H9 (cell line): ENCODE measurements at regions not wholly inside any gene's neighbourhood (a gene's known extent, or its start where the extent isn't known, plus 50 kb on each side); places are given as distances from the start of the nearest gene placed in this dataset.

Experiments used
- DNase-seq: peaks from one replicate; pipeline ENCODE4 v3.0.0-alpha.2; 2017
- H2AFZ ChIP-seq: one replicate; pipeline ENCODE4 v1.6.1; 2013; ENCODE audit warnings: mild to moderate bottlenecking, low read length, control low read depth, moderate library complexity
- H2AK5ac ChIP-seq: 2 replicates; pipeline ENCODE4 v1.6.1; 2013; ENCODE audit warnings: low read length, control low read depth, mixed read lengths; ENCODE audit not compliant: insufficient read length
- H2BK120ac ChIP-seq: one replicate; pipeline ENCODE4 v1.6.1; 2013; ENCODE audit warnings: low read depth, mild to moderate bottlenecking, low read length, control low read depth, inconsistent platforms; ENCODE audit not compliant: poor library complexity, severe bottlenecking
- H2BK12ac ChIP-seq: 2 replicates; pipeline ENCODE4 v1.6.1; 2013; ENCODE audit warnings: low read length, control low read depth, mixed read lengths, low read depth; ENCODE audit not compliant: insufficient read length
- H2BK15ac ChIP-seq: 2 replicates; pipeline ENCODE4 v1.6.1; 2013; ENCODE audit warnings: low read depth, low read length, control low read depth
- H2BK20ac ChIP-seq: one replicate; pipeline ENCODE4 v1.6.1; 2013; ENCODE audit warnings: low read depth, mild to moderate bottlenecking, low read length, control low read depth, inconsistent platforms; ENCODE audit not compliant: poor library complexity, severe bottlenecking
- H2BK5ac ChIP-seq: 2 replicates; pipeline ENCODE4 v1.6.1; 2013; ENCODE audit warnings: low read length, control low read depth, mixed read lengths; ENCODE audit not compliant: insufficient read length
- H3K14ac ChIP-seq: 2 replicates; pipeline ENCODE4 v1.6.1; 2013; ENCODE audit warnings: low read length, control low read depth; ENCODE audit not compliant: insufficient read depth
- H3K18ac ChIP-seq: 2 replicates; pipeline ENCODE4 v1.6.1; 2013; ENCODE audit warnings: low read depth, mild to moderate bottlenecking, mixed read lengths, low read length, control low read depth; ENCODE audit not compliant: insufficient read length
- H3K23ac ChIP-seq: 2 replicates; pipeline ENCODE4 v1.6.1; 2013; ENCODE audit warnings: low read length, control low read depth, mixed read lengths, low read depth; ENCODE audit not compliant: insufficient read length
- H3K23me2 ChIP-seq: 2 replicates; pipeline ENCODE4 v1.6.1; 2013; ENCODE audit warnings: low read depth, mild to moderate bottlenecking, mixed read lengths, low read length, control low read depth; ENCODE audit not compliant: insufficient read length, poor library complexity, severe bottlenecking
- H3K27ac ChIP-seq: 2 replicates; pipeline ENCODE4 v1.5.1; 2013; ENCODE audit warnings: low read length, control low read depth, mixed read lengths, low read depth; ENCODE audit not compliant: insufficient read length
- H3K27me3 ChIP-seq: 2 replicates; pipeline ENCODE4 v1.6.1; 2013; ENCODE audit warnings: low read length, control low read depth, inconsistent platforms; ENCODE audit not compliant: insufficient read depth
- H3K4ac ChIP-seq: 2 replicates; pipeline ENCODE4 v1.6.1; 2013; ENCODE audit warnings: low read depth, mild to moderate bottlenecking, control low read depth, inconsistent platforms, low read length, moderate library complexity
- H3K4me1 ChIP-seq: 2 replicates; pipeline ENCODE4 v1.6.1; 2013; ENCODE audit warnings: low read length, control low read depth, inconsistent platforms; ENCODE audit not compliant: insufficient read depth
- H3K4me2 ChIP-seq: 2 replicates; pipeline ENCODE4 v1.6.1; 2013; ENCODE audit warnings: low read length, control low read depth, mixed read lengths; ENCODE audit not compliant: insufficient read length, insufficient read depth
- H3K56ac ChIP-seq: 2 replicates; pipeline ENCODE4 v1.6.1; 2013; ENCODE audit warnings: low read depth, mild to moderate bottlenecking, mixed read lengths, low read length, control low read depth; ENCODE audit not compliant: insufficient read length
- H3K79me1 ChIP-seq: 2 replicates; pipeline ENCODE4 v1.6.1; 2013; ENCODE audit warnings: low read depth, mild to moderate bottlenecking, moderate library complexity, low read length, control low read depth, inconsistent platforms; ENCODE audit not compliant: insufficient read depth, poor library complexity, severe bottlenecking
- H3K79me2 ChIP-seq: 2 replicates; pipeline ENCODE4 v1.6.1; 2013; ENCODE audit warnings: low read length, control low read depth, inconsistent platforms; ENCODE audit not compliant: insufficient read depth
- H3K9ac ChIP-seq: 2 replicates; pipeline ENCODE4 v1.6.1; 2013; ENCODE audit warnings: low read length, control low read depth, mixed read lengths; ENCODE audit not compliant: insufficient read length; ENCODE audit errors: extremely low read depth
- H3K9me3 ChIP-seq: one replicate; pipeline ENCODE4 v1.6.1; 2013; ENCODE audit warnings: low read depth, low read length, inconsistent platforms; ENCODE audit not compliant: control insufficient read depth
- H3T11ph ChIP-seq: one replicate; pipeline ENCODE4 v1.6.1; 2013; ENCODE audit warnings: mild to moderate bottlenecking, low read length, control low read depth, inconsistent platforms
- H4K20me1 ChIP-seq: one replicate; pipeline ENCODE4 v1.6.1; 2013; ENCODE audit not compliant: control insufficient read depth, insufficient read length, insufficient read depth
- H4K5ac ChIP-seq: 2 replicates; pipeline ENCODE4 v1.6.1; 2013; ENCODE audit warnings: low read depth, mild to moderate bottlenecking, mixed read lengths, low read length, control low read depth; ENCODE audit not compliant: insufficient read length
- H4K8ac ChIP-seq: replicated peaks from 2 replicates; pipeline ENCODE4 v1.6.1; 2013; ENCODE audit warnings: low read length, control low read depth, mixed read lengths, low read depth; ENCODE audit not compliant: insufficient read length
- H4K91ac ChIP-seq: 2 replicates; pipeline ENCODE4 v1.6.1; 2013; ENCODE audit warnings: low read depth, mild to moderate bottlenecking, moderate library complexity, mixed read lengths, low read length, control low read depth; ENCODE audit not compliant: insufficient read length
- H3K27ac Mint-ChIP-seq, 3 experiments: 2 replicates in 2 of 3; 3 replicates in 1 of 3; pipeline ENCODE4 v1.8.0; 2020 to 2021; ENCODE audit warnings: mixed read lengths in 3 of 3, mild to moderate bottlenecking in 1 of 3, moderate library complexity in 1 of 3
- H3K27me3 Mint-ChIP-seq: 2 replicates; pipeline ENCODE4 v1.8.0; 2021; ENCODE audit warnings: low read depth, mild to moderate bottlenecking, moderate library complexity, mixed read lengths
- H3K36me3 Mint-ChIP-seq, 3 experiments: 2 replicates in 2 of 3; 3 replicates in 1 of 3; pipeline ENCODE4 v1.8.0; 2020 to 2021; ENCODE audit warnings: low read depth in 3 of 3, mixed read lengths in 3 of 3; ENCODE audit not compliant: insufficient read depth in 1 of 3
- H3K4me1 Mint-ChIP-seq, 2 experiments: 2 replicates each; pipeline ENCODE4 v1.8.0; 2020; ENCODE audit warnings: mixed read lengths in 2 of 2
- H3K4me3 Mint-ChIP-seq, 2 experiments: 2 replicates in 1 of 2; 3 replicates in 1 of 2; pipeline ENCODE4 v1.8.0; 2020 to 2021; ENCODE audit warnings: mild to moderate bottlenecking in 2 of 2, mixed read lengths in 2 of 2, moderate library complexity in 1 of 2
- H3K9me3 Mint-ChIP-seq, 2 experiments: 2 replicates in 1 of 2; 3 replicates in 1 of 2; pipeline ENCODE4 v1.8.0; 2020; ENCODE audit warnings: mild to moderate bottlenecking in 2 of 2, mixed read lengths in 2 of 2, moderate library complexity in 1 of 2
- CTCF ChIP-seq: fragments of 200-600 bp; sonication (generic); conservative IDR thresholded peaks from 3 replicates; pipeline ENCODE4 v1.8.0; 2021; ENCODE audit warnings: antibody characterized with exemption, mild to moderate bottlenecking
- WGBS: extraction: QIAGEN DNeasy Blood & Tissue Kit; methylation state at CpG from one replicate; pipeline ENCODE4 v1.1.7; 2013; ENCODE audit warnings: missing lambda C conversion rate, low lambda C conversion rate, mixed read lengths; ENCODE audit not compliant: insufficient read length; ENCODE audit errors: extremely low coverage; 5-methylcytosine and 5-hydroxymethylcytosine counted together

- no peaks in the 10 kb centered on the region for H3K79me1 ChIP-seq
- H3K56ac ChIP-seq: no peak overlapping the region
- H2BK20ac ChIP-seq: no peak overlapping the region
- no peak overlapping the region for H3K4me3 Mint-ChIP-seq
- no peak overlapping the region for H4K8ac ChIP-seq
- H3K4ac ChIP-seq: no peak overlapping the region
- no peak overlapping the region for H3K18ac ChIP-seq
- no peaks in the 10 kb centered on the region for H4K20me1 ChIP-seq
- no peaks in the 10 kb centered on the region; the same call in 1 of the 2 replicates for H3K27me3 Mint-ChIP-seq
- no peak for DNase-seq
- H3K4me1 Mint-ChIP-seq: no peaks in the 10 kb centered on the region
- no peak overlapping the region for H3K23ac ChIP-seq
- H2AFZ ChIP-seq: no peak overlapping the region
- no peak overlapping the region for H3T11ph ChIP-seq
- H3K27me3 ChIP-seq: no peaks in the 10 kb centered on the region
- no peak overlapping the region for H3K9ac ChIP-seq
- no peaks in the 10 kb centered on the region for H3K9me3 Mint-ChIP-seq
- no peak overlapping the region for H2BK5ac ChIP-seq
- H2AK5ac ChIP-seq: no peak overlapping the region
- H2BK120ac ChIP-seq: no peak overlapping the region
- no peak overlapping the region for H2BK12ac ChIP-seq
- no peaks in the 10 kb centered on the region for H3K36me3 Mint-ChIP-seq
- H3K9me3 ChIP-seq: no peaks in the 10 kb centered on the region
- no peak overlapping the region for H3K14ac ChIP-seq
- no peak overlapping the region for H4K5ac ChIP-seq
- TF ChIP-seq CTCF: no peak
- H4K91ac ChIP-seq: no peak overlapping the region
- H3K23me2 ChIP-seq: no peaks in the 10 kb centered on the region
- H3K4me1 ChIP-seq: no peaks in the 10 kb centered on the region
- WGBS: no CpG with 5 or more reads among the region's 3 CpGs
- no peak overlapping the region for H2BK15ac ChIP-seq
- H3K27ac Mint-ChIP-seq: no peak overlapping the region
- no peak overlapping the region for H3K27ac ChIP-seq
- no peak overlapping the region for H3K4me2 ChIP-seq
- H3K79me2 ChIP-seq: no peaks in the 10 kb centered on the region
Measured at GRCh38 chr18:40341701-40342100, 1613.3 kb upstream of the PIK3C3 start.
